PC-9 (cell line): ENCODE measurements at regions not wholly inside any gene's neighbourhood (a gene's known extent, or its start where the extent isn't known, plus 50 kb on each side); places are given as distances from the start of the nearest gene placed in this dataset.

Source experiments
- BruUV-seq: library from RNA; stranded (reverse); fragments of 400-500 nt; replicated peaks from 2 replicates; lab custom pipeline; 2021; lab: Mats Ljungman, UMichigan
- CTCF ChIA-PET: fragments of 300-600 bp; sonication (Branson Sonifier 250); formaldehyde crosslinking; loops from one replicate; lab custom pipeline; 2022; ENCODE audit warnings: antibody characterized with exemption; lab: Charles Lee
- POLR2A ChIA-PET: fragments of 300-600 bp; sonication (Branson Sonifier 250); formaldehyde crosslinking; loops from one replicate; lab custom pipeline; 2022; ENCODE audit warnings: antibody characterized with exemption; ENCODE audit not compliant: unreplicated experiment; lab: Charles Lee
- DNase-seq, 2 experiments: peaks; one replicate each; pipeline versions ENCODE4 v3.0.0 to v3.0.0-alpha.2; 2015 to 2022; ENCODE audit warnings: mixed read lengths in 1 of 2
- H2AFZ ChIP-seq: fragments of 200-600 bp; sonication (generic); 2 replicates; pipeline ENCODE4 v1.8.1; 2017; ENCODE audit warnings: antibody characterized with exemption
- H3F3A ChIP-seq: fragments of 200-600 bp; sonication (generic); 2 replicates; pipeline ENCODE4 v1.8.1; 2017; ENCODE audit warnings: antibody characterized with exemption, mild to moderate bottlenecking, low read depth; ENCODE audit not compliant: insufficient read depth
- H3K27ac ChIP-seq: fragments of 200-600 bp; sonication (generic); 2 replicates; pipeline ENCODE4 v1.6.1; 2016; ENCODE audit warnings: mixed run types
- H3K27me3 ChIP-seq: fragments of 200-600 bp; sonication (generic); 2 replicates; pipeline ENCODE4 v1.6.1; 2016; ENCODE audit warnings: low read depth, mixed run types; ENCODE audit not compliant: insufficient read depth
- H3K36me3 ChIP-seq: fragments of 200-600 bp; sonication (generic); 2 replicates; pipeline ENCODE4 v1.6.1; 2016; ENCODE audit warnings: low read depth, mixed run types
- H3K4me1 ChIP-seq: fragments of 200-600 bp; sonication (generic); replicated peaks from 2 replicates; pipeline ENCODE4 v1.6.1; 2016; ENCODE audit warnings: mixed run types; ENCODE audit not compliant: insufficient read depth
- H3K4me2 ChIP-seq: fragments of 200-600 bp; sonication (generic); 2 replicates; pipeline ENCODE4 v1.6.1; 2017; ENCODE audit warnings: mixed run types
- H3K4me3 ChIP-seq: fragments of 200-600 bp; sonication (generic); 2 replicates; pipeline ENCODE4 v1.6.1; 2016; ENCODE audit warnings: mixed run types
- H3K79me2 ChIP-seq: fragments of 200-600 bp; sonication (generic); 2 replicates; pipeline ENCODE4 v1.6.1; 2017; ENCODE audit warnings: low read depth, mixed run types
- H3K9me2 ChIP-seq: fragments of 200-600 bp; sonication (generic); 2 replicates; pipeline ENCODE4 v1.8.1; 2017; ENCODE audit warnings: mild to moderate bottlenecking; ENCODE audit not compliant: insufficient read depth
- H3K9me3 ChIP-seq: fragments of 200-600 bp; sonication (generic); 2 replicates; pipeline ENCODE4 v1.8.1; 2016; ENCODE audit warnings: low read depth; ENCODE audit not compliant: insufficient read depth
- H4K20me1 ChIP-seq: fragments of 200-600 bp; sonication (generic); 2 replicates; pipeline ENCODE4 v1.8.1; 2017; ENCODE audit not compliant: insufficient read depth
- EZH2 ChIP-seq: fragments of 200-600 bp; sonication (generic); IDR thresholded peaks from 2 replicates; pipeline ENCODE4 v1.8.0; 2017; ENCODE audit warnings: antibody characterized with exemption, low read depth
- intact Hi-C: fragments of 100-400 bp; cut with micrococcal nuclease; formaldehyde crosslinking; loops from one replicate; pipeline ENCODE4 v1.10.0; 2022; ENCODE audit not compliant: unreplicated experiment
- TF ChIP-seq, protein P1 (sequence below): fragments of 200-600 bp; sonication (generic); conservative IDR thresholded peaks from 2 replicates; pipeline ENCODE4 v1.6.1; 2017; ENCODE audit warnings: mixed run types, antibody characterized with exemption, mild to moderate bottlenecking, moderate library complexity

DNA sequence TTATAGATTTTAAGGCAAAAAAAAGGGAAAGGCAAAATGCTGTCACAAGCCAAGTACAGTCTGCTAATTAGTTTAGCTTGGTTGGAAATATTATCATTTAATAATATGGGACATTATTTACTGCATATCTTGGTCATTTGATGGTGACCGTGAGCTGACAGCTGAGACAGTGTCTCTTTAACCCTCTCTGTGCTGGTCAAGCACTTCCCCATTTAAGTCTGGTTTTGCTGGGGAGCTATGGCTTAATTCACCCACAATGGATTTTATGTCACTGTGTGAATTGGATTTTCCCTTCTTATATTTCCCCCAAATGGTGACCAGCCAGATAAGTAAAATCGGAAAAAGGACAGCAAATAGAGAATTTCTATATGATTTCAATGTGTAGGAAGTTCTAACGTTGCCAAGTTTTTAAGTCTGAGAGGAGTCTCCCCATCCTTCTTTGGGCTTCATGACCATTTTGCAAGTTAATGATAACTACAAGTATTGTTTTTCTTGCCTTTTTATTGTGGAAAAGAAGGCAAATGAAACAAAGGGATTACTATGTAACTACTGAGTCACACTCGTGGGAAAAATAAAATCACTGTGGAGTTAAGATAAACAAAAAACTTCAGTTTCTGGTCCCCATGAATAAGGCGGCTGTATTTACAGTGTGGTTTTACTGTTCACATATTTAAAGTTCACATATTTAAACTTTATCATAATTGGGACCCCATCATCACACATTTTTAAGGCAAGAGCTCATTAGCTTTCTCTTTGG lies 373.5 kb downstream of the NR2F2 start:
- intact Hi-C loops = no loop called here
- no peaks in the 10 kb centered on the region for H4K20me1 ChIP-seq
- TF ChIP-seq, protein P1, sequence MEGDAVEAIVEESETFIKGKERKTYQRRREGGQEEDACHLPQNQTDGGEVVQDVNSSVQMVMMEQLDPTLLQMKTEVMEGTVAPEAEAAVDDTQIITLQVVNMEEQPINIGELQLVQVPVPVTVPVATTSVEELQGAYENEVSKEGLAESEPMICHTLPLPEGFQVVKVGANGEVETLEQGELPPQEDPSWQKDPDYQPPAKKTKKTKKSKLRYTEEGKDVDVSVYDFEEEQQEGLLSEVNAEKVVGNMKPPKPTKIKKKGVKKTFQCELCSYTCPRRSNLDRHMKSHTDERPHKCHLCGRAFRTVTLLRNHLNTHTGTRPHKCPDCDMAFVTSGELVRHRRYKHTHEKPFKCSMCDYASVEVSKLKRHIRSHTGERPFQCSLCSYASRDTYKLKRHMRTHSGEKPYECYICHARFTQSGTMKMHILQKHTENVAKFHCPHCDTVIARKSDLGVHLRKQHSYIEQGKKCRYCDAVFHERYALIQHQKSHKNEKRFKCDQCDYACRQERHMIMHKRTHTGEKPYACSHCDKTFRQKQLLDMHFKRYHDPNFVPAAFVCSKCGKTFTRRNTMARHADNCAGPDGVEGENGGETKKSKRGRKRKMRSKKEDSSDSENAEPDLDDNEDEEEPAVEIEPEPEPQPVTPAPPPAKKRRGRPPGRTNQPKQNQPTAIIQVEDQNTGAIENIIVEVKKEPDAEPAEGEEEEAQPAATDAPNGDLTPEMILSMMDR = no peak
- no peak for TF ChIP-seq EZH2
- no peaks in the 10 kb centered on the region for H3K9me3 ChIP-seq
- H3K4me2 ChIP-seq = no peak overlapping the region
- H3K4me1 ChIP-seq = no peaks in the 10 kb centered on the region
- H3K36me3 ChIP-seq = no peaks in the 10 kb centered on the region
- ChIA-PET POLR2A (interaction anchor here (0.6 kb wide), 1 partner anchor 44 kb away, joined by 4 read pairs; no protein-coding TSS in a partner anchor), CTCF (no interaction called here)
- no peaks in the 10 kb centered on the region for H3K79me2 ChIP-seq
- DNase-seq = no peak
- peaks cover 38% of the 10 kb centered on the region for H3K27me3 ChIP-seq
- H3K27ac ChIP-seq = no peak overlapping the region
- H3F3A ChIP-seq = no peaks in the 10 kb centered on the region
- no peaks in the 10 kb centered on the region for H3K9me2 ChIP-seq
- H2AFZ ChIP-seq = no peak overlapping the region
- no TSS peak for BruUV-seq
- no peak overlapping the region for H3K4me3 ChIP-seq

DNA sequence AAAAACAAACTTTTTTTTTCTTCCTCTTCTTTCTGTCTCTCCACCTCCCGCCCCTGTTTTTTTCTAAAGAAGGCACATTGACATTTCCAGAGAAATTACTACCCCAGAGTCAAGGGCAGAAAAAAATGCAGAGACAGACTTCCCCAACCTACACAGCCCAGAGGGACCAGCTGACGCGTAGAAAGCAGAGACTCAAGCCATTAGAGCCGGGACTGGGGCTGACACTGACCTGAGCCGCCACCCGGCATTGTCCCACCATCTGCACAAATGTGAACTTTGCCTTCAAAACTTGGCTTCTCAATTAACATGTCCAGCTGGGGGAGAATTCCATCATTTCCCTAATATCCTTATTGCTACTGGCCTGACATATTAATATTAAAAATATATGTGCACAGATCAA lies 385.6 kb downstream of the NR2F2 start:
- Histone ChIP-seq H3K36me3 (no peaks in the 10 kb centered on the region), H3F3A (no peaks in the 10 kb centered on the region), H3K9me3 (no peaks in the 10 kb centered on the region), H3K4me3 (no peak overlapping the region), H4K20me1 (no peaks in the 10 kb centered on the region), H3K27ac (no peak overlapping the region), H3K27me3 (peaks cover 12% of the 10 kb centered on the region; the same call in 1 of the 2 replicates), H3K9me2 (no peaks in the 10 kb centered on the region), H2AFZ (no peak overlapping the region), H3K4me2 (no peak overlapping the region), H3K79me2 (no peaks in the 10 kb centered on the region), H3K4me1 (no peaks in the 10 kb centered on the region)
- no peak for TF ChIP-seq EZH2
- TF ChIP-seq, protein P1 = no peak
- no TSS peak for BruUV-seq
- ChIA-PET CTCF (no interaction called here), POLR2A (no interaction called here)
- intact Hi-C loops = no loop called here
- DNase-seq = no peak

DNA sequence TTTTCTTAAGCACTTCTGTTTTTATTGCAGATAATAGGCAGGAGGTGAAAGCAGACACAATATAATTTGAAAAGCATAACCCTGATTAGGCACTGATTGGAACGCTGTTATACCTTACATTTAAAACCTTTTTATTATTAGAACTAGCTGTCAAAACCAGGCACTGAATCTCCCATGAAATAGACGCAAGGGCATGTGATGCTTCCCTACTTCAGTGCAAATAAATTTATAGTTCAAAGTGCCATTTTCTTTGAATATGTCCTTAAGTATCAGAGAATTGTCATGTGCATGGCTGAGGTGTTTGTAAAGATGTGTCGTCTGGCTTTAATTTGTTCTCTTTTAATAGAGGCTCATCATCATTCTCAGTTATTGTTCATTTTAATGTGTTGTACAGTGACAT lies 386.0 kb downstream of the NR2F2 start:
- no peak overlapping the region for H3K4me3 ChIP-seq
- no peaks in the 10 kb centered on the region for H3K9me2 ChIP-seq
- H2AFZ ChIP-seq = no peak overlapping the region
- no TSS peak for BruUV-seq
- no peaks in the 10 kb centered on the region for H4K20me1 ChIP-seq
- no peak overlapping the region for H3K27ac ChIP-seq
- H3K36me3 ChIP-seq = no peaks in the 10 kb centered on the region
- DNase-seq = no peak
- no peaks in the 10 kb centered on the region for H3K4me1 ChIP-seq
- TF ChIP-seq, protein P1 = no peak
- no peak for TF ChIP-seq EZH2
- intact Hi-C loops = no loop called here
- H3K9me3 ChIP-seq = no peaks in the 10 kb centered on the region
- H3K27me3 ChIP-seq = peaks cover 12% of the 10 kb centered on the region; the same call in 1 of the 2 replicates
- POLR2A ChIA-PET = no interaction called here
- H3F3A ChIP-seq = no peaks in the 10 kb centered on the region
- no peaks in the 10 kb centered on the region for H3K79me2 ChIP-seq
- CTCF ChIA-PET = no interaction called here
- H3K4me2 ChIP-seq = no peak overlapping the region
